Spleen (tissue), 7 donors: ENCODE measurements at regions not wholly inside any gene's neighbourhood (a gene's known extent, or its start where the extent isn't known, plus 50 kb on each side); places are given as distances from the start of the nearest gene placed in this dataset.

Source experiments
- CTCF ChIP-seq, 11 experiments: fragments of 200-600 bp in 7 of 11; fragments of 450-650 bp in 4 of 11; sonication (generic) in 4 of 11; IDR thresholded peaks in 8 of 11; conservative IDR thresholded peaks in 3 of 11; 1 replicate in 7 of 11; 2 replicates in 4 of 11; pipeline versions ENCODE4 v1.4.0 to v1.8.0; 2016 to 2021; ENCODE audit warnings: antibody characterized with exemption in 11 of 11, inconsistent platforms in 4 of 11, mild to moderate bottlenecking in 1 of 11
- POLR2A ChIP-seq, 3 donors: fragments of 450-650 bp; IDR thresholded peaks; one replicate each; pipeline ENCODE4 v1.5.1; 2017; ENCODE audit warnings: antibody characterized with exemption in 3 of 3, mild to moderate bottlenecking in 1 of 3
- donor health status: DM: no; HTN: no; CAD: no; lungs with moderate emphysema.
- donor health status: DM: no; HTN: no; CAD: no.
- donor health status: DM: no; HTN: no; CAD: no.

- TF ChIP-seq CTCF (IDR thresholded peaks at IDR 0.05 in 8 of 11, conservative IDR thresholded peaks at IDR 0.05 in 3 of 11) (no peak), POLR2A (IDR thresholded peaks at IDR 0.05) (no peak)
Measured at GRCh38 chr9:68644831-68645230, 60.2 kb upstream of the PIP5K1B start.
